CD4-positive, CD25-positive, alpha-beta regulatory T cell (primary cell): ENCODE measurements at regions not wholly inside any gene's neighbourhood (a gene's known extent, or its start where the extent isn't known, plus 50 kb on each side); places are given as distances from the start of the nearest gene placed in this dataset.

ENCODE experiments used
- ATAC-seq, 2 donors: fragments of 150-1000 bp; cut with Tn5 transposase; one replicate each; pipeline ENCODE4 v1.10.0; 2021; ENCODE audit warnings: low read depth in 2 of 2, moderate number of reproducible peaks in 2 of 2, moderate library complexity in 1 of 2
- DNase-seq, 3 donors: peaks; one replicate each; pipeline versions ENCODE4 v3.0.0 to v3.0.0-alpha.2; 2012 to 2022; ENCODE audit warnings: mixed read lengths in 1 of 3
- H3K27ac ChIP-seq: one replicate; pipeline ENCODE4 v1.7.0; 2013; ENCODE audit warnings: mild to moderate bottlenecking, low read length; ENCODE audit not compliant: insufficient read depth, poor library complexity, severe bottlenecking
- H3K27me3 ChIP-seq: one replicate; pipeline ENCODE4 v1.7.0; 2013; ENCODE audit warnings: low read length; ENCODE audit not compliant: control insufficient read depth, insufficient read depth
- H3K36me3 ChIP-seq: one replicate; pipeline ENCODE4 v1.7.0; 2013; ENCODE audit warnings: mild to moderate bottlenecking, low read length, moderate library complexity; ENCODE audit not compliant: control insufficient read depth, insufficient read depth
- H3K4me1 ChIP-seq: 2 replicates; pipeline ENCODE4 v1.7.0; 2013; ENCODE audit warnings: mild to moderate bottlenecking, low read length; ENCODE audit not compliant: insufficient read depth, control insufficient read depth, poor library complexity, severe bottlenecking
- H3K4me3 ChIP-seq: one replicate; pipeline ENCODE4 v1.7.0; 2013; ENCODE audit warnings: low read depth, mild to moderate bottlenecking, low read length, moderate library complexity
- H3K9me3 ChIP-seq, 2 experiments: 1 replicate in 1 of 2; 2 replicates in 1 of 2; pipeline ENCODE4 v1.7.0; 2013; ENCODE audit warnings: low read length in 2 of 2, mild to moderate bottlenecking in 1 of 2, moderate library complexity in 1 of 2; ENCODE audit not compliant: control insufficient read depth in 2 of 2
- H3K27ac Mint-ChIP-seq, 3 donors: one replicate each; pipeline ENCODE4 v1.8.0; 2020 to 2022; ENCODE audit warnings: mild to moderate bottlenecking in 3 of 3, mixed read lengths in 3 of 3, moderate library complexity in 2 of 3
- H3K27me3 Mint-ChIP-seq: one replicate; pipeline ENCODE4 v1.8.0; 2022; ENCODE audit warnings: mild to moderate bottlenecking, mixed read lengths
- H3K36me3 Mint-ChIP-seq: one replicate; pipeline ENCODE4 v1.8.0; 2020; ENCODE audit warnings: mixed read lengths
- H3K4me1 Mint-ChIP-seq, 4 donors: one replicate each; pipeline ENCODE4 v1.8.0; 2020 to 2022; ENCODE audit warnings: mixed read lengths in 4 of 4, mild to moderate bottlenecking in 1 of 4
- H3K4me3 Mint-ChIP-seq, 4 donors: one replicate each; pipeline ENCODE4 v1.8.0; 2020 to 2022; ENCODE audit warnings: mild to moderate bottlenecking in 4 of 4, mixed read lengths in 4 of 4, moderate library complexity in 3 of 4
- H3K9me3 Mint-ChIP-seq, 7 donors: one replicate each; pipeline ENCODE4 v1.8.0; 2020 to 2022; ENCODE audit warnings: mixed read lengths in 7 of 7, mild to moderate bottlenecking in 3 of 7, moderate library complexity in 2 of 7

GRCh38 chr1:228980232-228980937, 245.1 kb downstream of the RHOU start:
- Histone ChIP-seq H3K4me3 (no peak overlapping the region), H3K27ac (no peak overlapping the region), H3K4me1 (no peaks in the 10 kb centered on the region), H3K27me3 (no peaks in the 10 kb centered on the region), H3K9me3 (no peaks in the 10 kb centered on the region), H3K36me3 (no peaks in the 10 kb centered on the region)
- Mint-ChIP-seq H3K27ac (no peak overlapping the region), H3K9me3 (no peaks in the 10 kb centered on the region), H3K27me3 (no peaks in the 10 kb centered on the region), H3K36me3 (no peaks in the 10 kb centered on the region), H3K4me1 (no peaks in the 10 kb centered on the region), H3K4me3 (no peak overlapping the region)
- DNase-seq (no peak), ATAC-seq (no peak)

- H3K27ac Mint-ChIP-seq: no peak overlapping the region
- Histone ChIP-seq H3K27me3 (no peaks in the 10 kb centered on the region), H3K4me3 (no peak overlapping the region), H3K36me3 (no peaks in the 10 kb centered on the region), H3K27ac (no peak overlapping the region), H3K4me1 (no peaks in the 10 kb centered on the region), H3K9me3 (no peaks in the 10 kb centered on the region)
- H3K4me3 Mint-ChIP-seq: no peak overlapping the region
- no peaks in the 10 kb centered on the region for H3K36me3 Mint-ChIP-seq
- no peak for ATAC-seq
- no peaks in the 10 kb centered on the region for H3K4me1 Mint-ChIP-seq
- no peak for DNase-seq
- H3K27me3 Mint-ChIP-seq: no peaks in the 10 kb centered on the region
- no peaks in the 10 kb centered on the region for H3K9me3 Mint-ChIP-seq
Measured at GRCh38 chr1:228982637-228983036, 247.4 kb downstream of the RHOU start.

- H3K4me3 ChIP-seq: no peak overlapping the region
- Mint-ChIP-seq H3K4me3 (no peak overlapping the region), H3K27ac (no peak overlapping the region), H3K4me1 (no peaks in the 10 kb centered on the region), H3K36me3 (no peaks in the 10 kb centered on the region), H3K9me3 (no peaks in the 10 kb centered on the region), H3K27me3 (no peaks in the 10 kb centered on the region)
- no peaks in the 10 kb centered on the region for H3K27me3 ChIP-seq
- no peaks in the 10 kb centered on the region for H3K4me1 ChIP-seq
- no peak for ATAC-seq
- DNase-seq: no peak
- H3K9me3 ChIP-seq: no peaks in the 10 kb centered on the region
- no peaks in the 10 kb centered on the region for H3K36me3 ChIP-seq
- H3K27ac ChIP-seq: no peak overlapping the region
Measured at GRCh38 chr1:228983231-228983660, 248.0 kb downstream of the RHOU start.

- Histone ChIP-seq H3K4me3 (no peak overlapping the region), H3K9me3 (no peaks in the 10 kb centered on the region), H3K27me3 (no peaks in the 10 kb centered on the region), H3K36me3 (no peaks in the 10 kb centered on the region), H3K27ac (no peak overlapping the region), H3K4me1 (no peaks in the 10 kb centered on the region)
- Mint-ChIP-seq H3K27ac (no peak overlapping the region), H3K4me3 (no peak overlapping the region), H3K9me3 (no peaks in the 10 kb centered on the region), H3K36me3 (no peaks in the 10 kb centered on the region), H3K4me1 (no peaks in the 10 kb centered on the region), H3K27me3 (no peaks in the 10 kb centered on the region)
- DNase-seq: no peak
- ATAC-seq: no peak
Measured at GRCh38 chr1:228983661-228984060, 248.4 kb downstream of the RHOU start.

- Histone ChIP-seq H3K4me3 (no peak overlapping the region), H3K36me3 (no peaks in the 10 kb centered on the region), H3K9me3 (no peaks in the 10 kb centered on the region), H3K27me3 (no peaks in the 10 kb centered on the region), H3K4me1 (no peaks in the 10 kb centered on the region), H3K27ac (no peak overlapping the region)
- no peak overlapping the region for H3K4me3 Mint-ChIP-seq
- no peak overlapping the region for H3K27ac Mint-ChIP-seq
- ATAC-seq: no peak
- no peak for DNase-seq
- no peaks in the 10 kb centered on the region for H3K27me3 Mint-ChIP-seq
- peaks cover 2% of the 10 kb centered on the region for H3K36me3 Mint-ChIP-seq
- H3K4me1 Mint-ChIP-seq: no peaks in the 10 kb centered on the region
- H3K9me3 Mint-ChIP-seq: peaks cover 0 to 1% (median 0%) of the 10 kb centered on the region in 7 donors
Measured at GRCh38 chr1:228984107-228984506, 248.8 kb downstream of the RHOU start.

GRCh38 chr1:228984646-228985631, 249.7 kb downstream of the RHOU start:
- Histone ChIP-seq H3K27me3 (no peaks in the 10 kb centered on the region), H3K27ac (no peak overlapping the region), H3K4me3 (no peak overlapping the region), H3K9me3 (no peaks in the 10 kb centered on the region), H3K36me3 (no peaks in the 10 kb centered on the region), H3K4me1 (no peaks in the 10 kb centered on the region)
- Mint-ChIP-seq H3K4me1 (no peaks in the 10 kb centered on the region), H3K4me3 (no peak overlapping the region), H3K27me3 (no peaks in the 10 kb centered on the region), H3K36me3 (peaks cover 3% of the 10 kb centered on the region), H3K9me3 (peaks cover 0 to 1% (median 0%) of the 10 kb centered on the region in 7 donors), H3K27ac (no peak overlapping the region)
- DNase-seq (no peak), ATAC-seq (no peak)

GRCh38 chr1:228985661-228986060, 250.4 kb downstream of the RHOU start:
- Histone ChIP-seq H3K36me3 (no peaks in the 10 kb centered on the region), H3K27me3 (no peaks in the 10 kb centered on the region), H3K9me3 (no peaks in the 10 kb centered on the region), H3K4me1 (no peaks in the 10 kb centered on the region), H3K4me3 (no peak overlapping the region), H3K27ac (no peak overlapping the region)
- Mint-ChIP-seq H3K4me1 (no peaks in the 10 kb centered on the region), H3K36me3 (peaks cover 3% of the 10 kb centered on the region), H3K27me3 (no peaks in the 10 kb centered on the region), H3K27ac (no peak overlapping the region), H3K4me3 (no peak overlapping the region), H3K9me3 (peaks cover 0 to 1% (median 0%) of the 10 kb centered on the region in 7 donors)
- DNase-seq (no peak), ATAC-seq (no peak)
